Stimulated activated CD8-positive, alpha-beta memory T cell treated with anti-CD3 and anti-CD28 coated beads, Interleukin-12 subunit alpha, Interleukin-12 subunit beta, amount 100 ng/mL, for 24 hours (primary cell): ENCODE measurements at regions not wholly inside any gene's neighbourhood (a gene's known extent, or its start where the extent isn't known, plus 50 kb on each side); places are given as distances from the start of the nearest gene placed in this dataset.

Source experiments
- DNase-seq: peaks from one replicate; pipeline ENCODE4 v3.0.0-alpha.2; 2020; ENCODE audit errors: extremely low read depth

DNA sequence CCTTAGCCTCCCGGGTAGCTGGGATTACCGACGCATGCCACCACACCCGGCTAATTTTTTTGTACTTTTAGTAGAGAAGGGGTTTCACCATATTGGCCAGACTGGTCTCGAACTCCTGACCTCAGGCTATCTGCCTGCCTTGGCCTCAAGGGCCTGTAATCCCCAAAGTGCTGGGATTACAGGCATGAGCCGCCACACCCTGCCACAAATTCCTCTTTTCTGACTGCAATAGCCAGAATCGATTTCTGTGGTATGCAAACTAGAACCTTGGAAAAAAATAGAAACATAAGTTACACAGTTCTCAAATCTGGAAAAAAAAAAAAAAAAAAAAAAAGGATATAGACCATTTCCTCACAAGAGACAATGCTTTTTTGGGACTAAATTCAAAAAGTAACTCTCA, 184.6 kb upstream of the EGLN3 start:
- DNase-seq: no peak

DNA sequence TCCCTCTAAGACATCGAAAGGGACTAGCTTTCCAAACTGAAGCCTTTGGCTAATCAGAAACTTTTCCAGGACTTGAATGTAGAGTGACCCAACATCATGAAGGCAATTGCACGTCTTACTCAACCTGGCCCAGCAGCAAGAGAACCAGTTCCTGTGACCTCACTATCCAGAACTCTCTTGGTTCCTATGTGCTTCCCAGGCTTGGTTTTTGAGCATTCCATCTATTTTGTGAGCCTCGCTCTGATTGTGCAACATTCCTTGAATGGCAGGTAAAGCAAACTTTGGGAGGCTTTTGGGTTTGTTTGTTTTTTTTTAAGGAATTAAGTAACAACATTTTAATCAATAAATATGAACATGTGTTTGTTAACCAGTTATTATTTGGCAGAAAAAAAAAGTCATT, 183.6 kb upstream of the EGLN3 start:
- no peak for DNase-seq

DNA sequence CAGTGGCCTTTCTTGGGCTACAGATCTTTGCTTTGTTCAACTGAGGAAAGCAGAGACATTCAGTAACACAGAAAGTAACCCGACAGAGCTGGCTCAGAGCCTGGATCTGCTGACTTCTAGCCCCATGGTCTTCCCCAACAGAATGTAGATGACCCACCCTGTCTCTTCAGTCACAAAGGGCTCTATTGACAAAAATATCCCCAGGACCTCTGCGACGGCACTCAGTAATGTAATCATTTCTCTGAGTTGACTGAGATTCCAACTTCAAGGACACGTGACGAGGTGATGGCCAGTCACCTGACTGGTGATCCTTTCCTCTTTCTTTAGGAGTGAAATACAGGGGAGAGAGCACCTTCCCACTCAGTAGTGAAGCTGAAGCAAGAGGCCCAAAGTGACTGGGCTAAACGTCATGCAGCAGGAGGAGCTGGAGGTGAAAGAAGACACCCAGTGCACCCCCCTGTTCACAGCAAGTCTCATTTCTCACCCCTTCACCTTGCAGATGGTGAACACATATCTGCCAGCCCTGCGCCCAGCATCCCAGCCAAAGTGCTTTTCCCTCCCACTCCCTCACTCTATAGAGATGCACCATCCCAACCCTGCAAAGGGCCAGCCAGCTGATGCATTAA, 179.2 kb upstream of the EGLN3 start:
- no peak for DNase-seq

DNA sequence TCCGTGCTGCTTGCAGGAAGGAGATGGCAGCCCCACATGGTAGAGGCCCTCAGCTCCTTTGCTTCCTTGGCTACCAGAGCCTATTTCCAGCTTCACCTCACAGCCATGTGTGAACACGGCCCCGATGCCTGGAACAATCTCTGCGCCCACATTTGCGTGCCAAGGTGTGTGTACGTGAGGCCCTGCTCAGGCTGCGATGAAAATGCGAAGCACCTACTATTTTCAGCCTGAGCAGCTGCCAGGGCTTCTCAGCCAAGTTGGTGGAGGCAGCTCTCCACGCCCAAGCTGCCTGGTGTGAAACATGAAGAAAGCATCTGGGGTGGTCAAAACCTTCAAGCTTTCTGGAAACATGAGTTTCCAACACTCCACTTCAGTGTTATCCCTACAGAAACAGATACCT, 177.8 kb upstream of the EGLN3 start:
- DNase-seq: no peak

DNA sequence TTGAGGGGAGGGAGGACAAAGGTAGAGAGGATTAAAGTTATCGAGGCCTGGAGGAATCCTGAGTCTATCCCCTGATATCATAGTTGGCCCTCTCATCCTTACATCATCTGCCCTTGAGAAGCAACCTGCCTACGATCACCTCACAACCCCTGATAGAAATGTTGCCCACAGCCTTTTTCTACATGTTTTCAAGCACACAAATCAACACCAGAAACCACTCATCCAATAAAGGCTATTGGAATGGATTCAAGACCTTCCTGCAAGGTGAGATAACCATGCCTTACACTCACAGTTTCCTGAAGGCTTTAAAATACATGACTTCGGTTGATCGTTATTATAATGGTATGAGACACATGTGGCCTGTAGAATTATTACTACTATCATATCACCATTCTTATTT, 175.7 kb upstream of the EGLN3 start:
- no peak for DNase-seq

DNA sequence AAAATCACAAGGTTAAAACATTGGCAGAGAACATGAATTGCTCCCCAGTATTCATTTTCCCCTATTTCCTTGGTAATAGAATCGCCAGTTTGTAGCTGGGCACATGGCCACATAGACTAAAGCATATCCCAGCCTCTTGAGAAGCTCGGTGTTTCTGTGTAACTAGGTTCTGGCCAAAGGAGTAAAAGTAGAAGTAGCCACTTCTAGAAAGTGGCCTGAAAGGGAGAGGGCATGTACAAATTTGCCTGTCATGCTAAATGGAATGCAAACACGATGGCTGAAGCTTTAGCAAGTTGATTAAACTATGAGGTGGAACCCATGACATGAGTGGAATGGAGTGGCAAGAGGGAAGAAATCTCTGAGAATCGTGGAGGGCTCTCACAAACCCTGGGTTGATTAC, 173.7 kb upstream of the EGLN3 start:
- no peak for DNase-seq

DNA sequence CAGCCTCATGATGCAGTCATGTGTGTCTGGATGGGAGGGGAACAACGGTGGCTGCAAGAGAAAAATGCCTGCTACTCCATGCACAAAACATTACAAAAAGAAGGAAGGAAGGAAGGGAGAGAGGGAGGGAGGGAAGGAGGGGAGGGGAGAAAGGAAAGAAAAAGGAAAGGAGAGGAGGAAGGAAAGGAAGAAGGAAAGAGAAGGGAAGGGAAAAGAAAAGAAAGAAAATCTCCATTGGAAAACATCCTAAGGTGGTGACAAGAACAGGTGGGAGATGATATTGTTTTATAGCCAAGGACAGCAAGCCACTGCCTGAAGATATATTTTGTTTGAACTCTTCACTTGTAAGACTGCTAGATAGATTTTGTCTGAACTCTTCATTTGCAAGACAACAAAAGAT, 171.8 kb upstream of the EGLN3 start:
- no peak for DNase-seq

DNA sequence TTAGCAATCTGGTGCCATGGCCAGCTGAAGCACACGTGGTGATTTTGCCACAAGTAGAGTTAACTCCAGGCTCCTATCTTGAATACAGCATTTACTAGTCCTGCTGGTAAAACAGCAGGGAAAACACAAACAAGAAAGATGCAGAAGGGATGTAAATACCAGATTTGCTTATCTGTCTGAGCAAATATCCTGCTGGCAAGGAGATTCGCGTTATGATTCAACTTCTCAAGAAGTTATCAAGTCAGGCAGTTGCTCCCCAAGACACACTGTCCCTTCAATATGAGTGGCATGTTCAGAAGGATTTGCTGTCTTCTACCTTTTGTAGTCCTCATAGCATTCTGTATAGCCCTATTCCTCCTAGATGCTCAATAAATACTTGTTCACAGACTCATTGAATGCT, 171.2 kb upstream of the EGLN3 start:
- DNase-seq: no peak

DNA sequence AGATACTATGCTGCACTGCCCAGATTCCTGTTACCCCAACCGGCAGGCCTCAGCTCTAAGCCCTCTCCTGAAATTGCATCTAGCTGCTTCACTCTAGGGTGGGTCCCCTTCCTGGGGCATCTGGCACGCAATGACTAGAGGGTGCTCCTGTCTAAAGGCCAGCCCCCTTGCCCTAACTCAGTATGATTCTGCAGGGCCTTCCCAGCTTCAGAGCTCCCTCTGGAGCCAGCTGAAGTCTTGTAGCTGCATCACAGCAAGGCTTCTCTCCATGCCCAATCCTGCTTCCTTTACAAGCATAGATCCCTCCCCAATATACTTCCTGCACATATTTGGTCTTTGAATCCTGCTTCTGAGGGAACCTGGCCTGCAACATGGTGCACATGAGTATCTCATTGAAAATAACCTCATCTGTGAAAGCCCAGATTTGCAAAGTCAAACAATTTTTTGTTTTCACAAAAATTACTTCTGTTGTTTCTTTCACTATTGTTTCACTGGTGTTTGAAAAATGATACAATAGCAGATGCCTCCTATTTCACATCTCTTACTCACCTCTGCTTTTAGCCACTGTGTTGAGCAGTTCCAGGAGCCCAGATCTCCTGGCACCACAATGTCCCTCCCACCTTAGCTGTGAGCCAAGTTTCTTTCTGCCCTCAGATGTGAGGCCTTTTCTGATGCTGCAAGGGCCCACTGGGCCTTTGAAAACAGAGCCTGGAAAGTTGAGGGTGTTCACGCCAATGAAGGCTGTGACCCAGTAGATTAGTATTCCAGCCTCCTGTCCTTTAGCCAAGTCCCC, 169.5 kb upstream of the EGLN3 start:
- no peak for DNase-seq

DNA sequence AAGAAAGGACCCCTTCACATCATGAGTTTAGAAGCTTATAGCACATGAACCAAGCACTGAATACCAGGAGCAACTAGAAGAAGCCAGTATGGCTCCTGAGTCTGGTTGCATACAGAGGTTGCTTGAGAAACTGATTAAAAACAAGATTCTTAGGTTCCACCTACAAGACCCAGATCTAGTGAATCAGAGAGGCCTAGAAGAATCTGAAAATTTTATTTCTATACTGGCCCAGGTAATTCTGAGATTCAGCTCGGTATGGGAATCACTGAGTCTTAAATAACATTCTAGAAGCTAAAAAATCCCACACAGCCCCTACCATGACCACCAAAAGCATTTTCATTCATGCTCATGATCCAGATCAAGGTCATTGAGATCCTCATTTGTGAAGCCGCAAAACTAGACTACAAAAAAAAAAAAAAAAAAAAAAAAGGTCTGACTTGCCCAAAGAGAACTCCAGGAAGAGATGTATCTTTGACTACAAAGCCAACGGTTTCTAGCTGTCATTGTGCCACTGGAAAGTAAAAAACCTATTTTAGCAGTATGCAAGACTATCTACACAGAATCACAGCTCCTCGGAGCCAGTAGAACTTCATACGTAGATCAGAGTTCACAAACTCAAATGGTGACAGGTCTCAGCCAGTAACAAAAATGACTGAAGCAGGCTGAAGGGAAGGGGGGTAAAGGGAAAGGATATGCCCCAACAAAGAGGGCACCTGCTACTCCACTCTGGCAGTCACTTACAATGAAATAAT, 168.4 kb upstream of the EGLN3 start:
- DNase-seq: no peak

DNA sequence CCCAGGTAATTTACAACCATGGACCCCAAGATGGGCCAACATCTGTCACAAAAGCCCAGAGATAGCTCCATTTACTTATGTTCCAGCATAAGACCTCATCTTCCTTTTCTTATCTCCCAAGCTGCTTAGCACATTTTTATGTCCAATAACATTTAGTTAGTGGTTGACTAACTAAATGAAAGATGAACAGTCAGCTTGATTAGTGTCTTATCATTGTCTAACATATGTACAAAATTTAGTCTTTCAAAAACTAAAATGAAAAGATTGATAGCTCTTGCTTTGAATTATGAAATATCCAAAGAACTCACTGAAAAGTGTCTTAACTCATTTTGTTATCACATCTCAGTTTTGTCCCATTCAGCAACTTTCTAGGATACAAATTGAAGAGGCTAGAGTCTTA, 163.1 kb upstream of the EGLN3 start:
- no peak for DNase-seq

DNA sequence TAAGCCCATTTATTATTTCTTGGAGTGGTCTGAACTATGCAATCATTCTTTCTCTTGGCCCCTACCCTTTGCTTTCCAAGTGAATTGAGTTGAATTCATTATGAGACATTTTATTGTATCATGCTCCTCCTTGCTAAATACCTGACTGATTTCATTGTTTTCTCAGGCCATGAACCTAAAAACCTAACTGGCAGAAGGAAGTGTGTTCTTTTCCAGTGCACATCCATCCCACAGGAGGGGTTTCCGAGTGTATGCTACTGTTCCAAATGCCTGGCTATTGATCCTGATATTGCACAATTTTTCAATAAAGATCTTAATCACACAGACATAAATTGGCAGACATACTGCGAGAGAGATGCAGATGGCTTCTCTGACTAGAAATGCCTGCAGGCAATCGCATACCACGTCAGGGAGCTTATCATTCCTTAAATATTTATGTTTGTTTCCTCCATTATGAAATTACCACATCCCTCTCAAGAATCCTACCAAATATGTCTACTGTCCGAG, 162.2 kb upstream of the EGLN3 start:
- DNase-seq: no peak

DNA sequence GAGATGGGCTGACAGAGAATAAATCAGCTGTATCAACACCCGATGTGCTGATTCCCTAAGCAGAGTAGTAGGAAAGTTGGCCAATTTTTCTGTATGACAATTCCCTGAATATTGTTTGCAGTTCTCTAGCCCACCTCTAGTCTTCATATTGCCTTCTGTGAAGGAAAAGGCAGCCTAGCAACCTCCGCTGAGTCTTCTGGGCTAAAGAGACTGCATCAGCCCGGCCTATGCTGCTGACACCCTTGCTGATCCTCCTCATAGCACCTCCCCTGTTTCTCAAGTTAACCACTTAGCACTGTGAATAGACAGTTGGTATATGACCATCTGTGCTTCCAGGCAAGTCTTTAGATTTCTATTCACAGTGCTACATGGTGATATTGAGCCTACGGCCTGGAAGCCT, 161.1 kb upstream of the EGLN3 start:
- DNase-seq: no peak

DNA sequence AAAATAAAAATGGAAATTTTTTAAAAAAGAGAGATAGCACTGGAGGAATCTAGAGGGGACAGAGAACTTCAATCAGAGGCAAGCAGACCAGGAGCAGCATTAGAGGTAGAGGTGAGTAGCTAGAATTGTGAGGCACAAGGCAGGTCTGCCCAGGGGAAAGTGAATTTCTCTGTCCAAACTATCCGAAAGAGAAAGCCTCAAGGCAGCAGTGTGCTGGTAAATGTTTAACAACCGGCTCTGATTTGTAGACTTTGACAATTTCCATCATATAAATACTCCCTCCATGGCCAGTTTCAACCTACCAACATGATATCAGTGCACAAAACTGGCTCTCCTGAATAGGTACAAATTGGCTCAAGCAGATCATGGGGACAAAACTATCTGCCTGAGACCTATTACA, 160.6 kb upstream of the EGLN3 start:
- no peak for DNase-seq

DNA sequence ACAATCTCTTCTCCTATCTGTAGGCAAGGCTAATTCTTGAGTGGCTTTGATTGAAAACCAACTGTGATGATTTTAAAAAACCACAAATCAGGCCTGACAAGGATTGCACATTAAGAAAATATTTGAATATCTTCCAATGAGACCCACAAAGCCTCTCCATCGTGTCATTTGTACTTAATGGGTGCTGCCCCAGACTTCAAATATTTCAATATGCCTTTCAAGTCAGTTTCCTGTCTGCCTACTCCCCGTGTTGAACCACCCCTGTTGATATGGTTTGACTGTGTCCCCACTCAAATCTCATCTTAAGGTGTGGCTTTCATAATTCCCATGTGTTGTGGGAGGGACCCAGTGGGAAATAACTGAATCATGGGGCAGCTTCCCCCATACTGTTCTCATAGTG, 159.7 kb upstream of the EGLN3 start:
- no peak for DNase-seq

DNA sequence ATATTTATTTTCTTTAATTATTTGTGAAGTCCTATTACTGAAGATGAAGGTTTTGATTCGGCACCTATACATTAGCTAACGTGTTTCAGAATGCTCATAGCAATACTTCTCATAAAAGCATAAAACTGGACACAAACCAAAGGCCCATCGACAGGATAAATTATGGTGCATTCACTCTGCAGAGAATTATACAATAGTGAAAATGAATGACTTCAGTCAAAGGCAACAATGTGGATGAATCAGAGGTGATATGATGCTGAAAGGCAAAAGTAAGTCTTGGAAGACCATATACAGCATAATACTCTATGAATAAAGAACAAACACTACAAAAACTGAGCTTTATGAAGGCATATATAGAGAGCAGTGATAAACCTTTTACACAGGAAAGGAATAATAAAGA, 156.6 kb upstream of the EGLN3 start:
- no peak for DNase-seq

DNA sequence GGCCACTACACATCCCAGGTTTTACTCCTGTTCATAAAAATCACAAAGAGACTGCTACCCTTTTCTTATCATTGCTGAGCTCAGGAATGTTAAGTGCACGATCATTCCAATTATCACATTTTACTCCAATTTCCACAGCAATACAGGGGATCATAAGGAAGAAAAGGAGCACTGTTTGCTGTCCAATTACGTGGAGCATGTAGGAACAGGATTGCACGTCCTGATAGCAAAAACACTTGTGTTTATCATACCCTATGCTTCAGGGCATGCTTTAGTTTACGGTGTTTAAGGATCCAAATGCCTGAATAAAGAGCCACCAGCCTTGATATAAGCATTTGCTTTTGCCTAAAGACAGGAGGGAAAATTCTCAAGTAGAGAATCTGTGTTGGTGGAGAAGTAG, 155.4 kb upstream of the EGLN3 start:
- no peak for DNase-seq

DNA sequence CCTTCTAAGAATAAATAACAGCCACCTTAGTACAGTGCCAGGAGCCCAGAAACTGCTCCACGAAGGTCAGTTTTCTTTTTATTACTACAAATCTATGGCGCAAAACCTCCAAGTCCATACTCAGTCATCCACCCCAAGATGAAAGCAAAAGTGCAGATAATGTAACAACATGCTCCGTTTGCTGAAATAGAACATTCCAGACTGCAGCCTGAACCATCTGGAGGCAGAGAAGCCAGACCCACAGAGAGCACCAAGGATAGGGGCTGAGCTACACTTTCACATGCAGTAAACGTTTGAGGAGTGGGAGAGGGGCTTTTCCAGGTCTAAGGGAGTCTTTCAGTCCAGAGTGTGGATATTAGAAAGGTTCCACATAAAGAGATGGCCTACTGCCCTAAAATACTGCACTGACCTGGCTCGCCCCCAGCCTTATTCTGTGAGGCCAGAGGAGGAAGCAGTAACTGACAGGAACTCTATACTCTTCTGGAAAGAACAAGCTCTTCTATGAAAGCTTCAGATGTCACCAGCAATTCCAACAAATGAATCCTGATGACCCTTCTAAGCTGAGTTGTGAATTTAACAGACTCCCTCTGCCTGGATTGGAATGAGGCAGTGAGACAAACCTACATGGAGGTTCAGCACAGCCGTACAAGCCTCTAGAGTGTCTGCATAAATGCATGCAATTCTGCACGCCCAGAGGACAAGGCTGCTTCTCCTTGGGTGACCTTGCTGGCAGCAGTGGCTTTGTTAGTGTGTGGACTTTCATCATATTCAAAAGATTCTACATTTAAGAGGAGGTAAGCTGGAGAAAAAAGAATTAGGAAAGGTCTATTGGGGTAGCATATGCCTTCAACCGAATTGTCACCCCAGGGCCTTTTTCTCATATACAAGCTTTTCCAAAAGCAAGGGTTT, 153.9 kb upstream of the EGLN3 start:
- no peak for DNase-seq

DNA sequence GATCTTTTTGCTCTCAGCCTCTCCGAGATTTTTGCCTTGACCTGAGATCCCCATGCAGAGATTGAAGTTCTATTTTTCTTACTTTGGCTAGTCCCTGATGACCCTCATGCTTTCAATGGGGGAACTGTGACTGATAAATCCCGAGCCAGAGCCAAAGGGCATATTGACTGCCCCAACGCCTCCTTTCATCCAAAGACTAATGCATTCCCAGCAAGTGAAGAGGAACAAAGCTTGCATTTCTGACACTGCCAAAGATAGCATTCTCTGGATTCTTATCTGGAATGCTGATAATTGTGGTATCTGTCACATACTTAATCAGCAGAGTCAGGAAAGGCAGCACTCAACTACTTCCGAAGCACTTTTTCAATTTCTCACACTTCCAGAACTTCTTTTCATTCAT, 152.3 kb upstream of the EGLN3 start:
- DNase-seq: no peak

DNA sequence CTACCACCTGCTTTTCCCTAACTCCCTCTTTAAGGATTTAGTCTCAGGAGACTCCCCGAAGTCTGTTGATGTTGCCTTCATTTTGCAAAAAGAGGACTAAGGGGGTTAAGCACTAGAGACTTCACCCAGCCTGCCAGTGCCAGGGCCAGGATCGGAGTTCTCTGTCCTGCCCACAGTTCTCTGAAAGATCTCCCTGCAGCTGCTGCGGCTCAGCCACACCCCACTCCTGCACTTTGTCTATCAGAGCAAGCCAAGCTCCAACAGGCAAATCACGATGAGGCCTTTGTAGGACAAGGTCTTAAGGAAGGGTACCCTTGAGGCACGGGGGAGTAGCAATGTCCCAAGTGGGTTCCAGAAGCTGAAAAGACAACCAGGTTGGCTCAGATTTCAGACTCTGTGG, 148.8 kb upstream of the EGLN3 start:
- DNase-seq: no peak

DNA sequence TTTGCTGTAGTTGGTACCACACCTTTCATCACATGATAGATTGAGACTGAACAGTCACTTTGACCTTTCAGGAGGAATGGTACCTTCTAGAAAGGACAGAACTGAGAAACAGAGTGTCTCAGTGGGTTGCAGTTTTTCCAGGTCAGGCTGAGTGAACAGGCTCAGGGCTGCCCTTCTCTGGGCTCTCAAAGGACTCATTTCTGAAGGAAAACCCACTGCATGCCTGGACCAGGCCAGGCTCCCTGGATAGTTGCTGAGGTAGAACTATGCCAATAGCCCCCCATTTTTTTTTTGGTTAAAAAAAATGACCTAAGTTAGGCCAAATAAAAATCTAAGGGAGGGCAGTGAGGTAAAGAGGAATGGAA, 148.1 kb upstream of the EGLN3 start:
- DNase-seq: no peak
